GM12892 (cell line): ENCODE measurements at regions not wholly inside any gene's neighbourhood (a gene's known extent, or its start where the extent isn't known, plus 50 kb on each side); places are given as distances from the start of the nearest gene placed in this dataset.

Experiments
- DNase-seq: peaks from one replicate; pipeline ENCODE4 v3.0.0; 2011; ENCODE audit not compliant: insufficient read length
- FAIRE-seq: peaks from 2 replicates; lab custom pipeline; 2011; peaks lifted over from hg19 to GRCh38; lab: Jason Lieb, UNC
- POLR2A ChIP-seq: IDR thresholded peaks from 2 replicates; pipeline ENCODE4 v1.6.1; 2011; ENCODE audit warnings: low read depth, low read length, control low read depth
- POLR2AphosphoS5 ChIP-seq: IDR thresholded peaks from 2 replicates; pipeline ENCODE4 v1.6.1; 2011; ENCODE audit warnings: low read depth, low read length, control low read depth
- TAF1 ChIP-seq: IDR thresholded peaks from 2 replicates; pipeline ENCODE4 v1.6.1; 2011; ENCODE audit warnings: low read depth, mild to moderate bottlenecking, control low read depth, low read length, borderline replicate concordance

GRCh38 chr9:84570482-84571154 is 98.9 kb upstream of the NTRK2 start:
- no peak for FAIRE-seq

GRCh38 chr9:84573083-84573482 is 96.4 kb upstream of the NTRK2 start:
- TF ChIP-seq POLR2AphosphoS5 (no peak), TAF1 (no peak), POLR2A (no peak)
- DNase-seq (no peak), FAIRE-seq (no peak)

More at GRCh38 chr9:84570482-84571154, 98.9 kb upstream of the NTRK2 start:
- no peak for TF ChIP-seq POLR2A
- no peak for TF ChIP-seq TAF1
- TF ChIP-seq POLR2AphosphoS5, result no peak
- no peak for DNase-seq

- DNase-seq (no peak), FAIRE-seq (no peak)
- TF ChIP-seq TAF1, result no peak
- no peak for TF ChIP-seq POLR2AphosphoS5
- TF ChIP-seq POLR2A, result no peak
Measured at GRCh38 chr9:84575705-84576104, 93.8 kb upstream of the NTRK2 start.

- TF ChIP-seq POLR2A, result no peak
- no peak for TF ChIP-seq POLR2AphosphoS5
- TF ChIP-seq TAF1, result no peak
- FAIRE-seq, result no peak
- no peak for DNase-seq
Measured at GRCh38 chr9:84583866-84584265, 85.7 kb upstream of the NTRK2 start.

GRCh38 chr9:84586662-84587061 is 82.9 kb upstream of the NTRK2 start:
- no peak for TF ChIP-seq POLR2A
- TF ChIP-seq POLR2AphosphoS5, result no peak
- TF ChIP-seq TAF1, result no peak
- DNase-seq (no peak), FAIRE-seq (no peak)

- no peak for DNase-seq
- FAIRE-seq, result no peak
- TF ChIP-seq POLR2AphosphoS5 (no peak), POLR2A (no peak), TAF1 (no peak)
Measured at GRCh38 chr9:84587153-84587552, 82.4 kb upstream of the NTRK2 start.

GRCh38 chr9:84589542-84589941 is 80.0 kb upstream of the NTRK2 start:
- no peak for DNase-seq
- FAIRE-seq, result no peak
- TF ChIP-seq TAF1 (no peak), POLR2AphosphoS5 (no peak), POLR2A (no peak)

- DNase-seq (no peak), FAIRE-seq (no peak)
- no peak for TF ChIP-seq TAF1
- no peak for TF ChIP-seq POLR2AphosphoS5
- no peak for TF ChIP-seq POLR2A
Measured at GRCh38 chr9:84590706-84591105, 78.8 kb upstream of the NTRK2 start.

- TF ChIP-seq TAF1 (no peak), POLR2AphosphoS5 (no peak), POLR2A (no peak)
- DNase-seq (no peak), FAIRE-seq (no peak)
Measured at GRCh38 chr9:84592918-84593317, 76.6 kb upstream of the NTRK2 start.

- DNase-seq (no peak), FAIRE-seq (no peak)
- TF ChIP-seq TAF1 (no peak), POLR2AphosphoS5 (no peak), POLR2A (no peak)
Measured at GRCh38 chr9:84593352-84593751, 76.2 kb upstream of the NTRK2 start.

- TF ChIP-seq POLR2A (no peak), POLR2AphosphoS5 (no peak)
- DNase-seq (peak; percentile 17), FAIRE-seq (peak; percentile 94)
Measured at GRCh38 chr9:84597131-84597530, 72.4 kb upstream of the NTRK2 start.

- no peak for DNase-seq
- no peak for FAIRE-seq
- TF ChIP-seq POLR2A (no peak), TAF1 (no peak), POLR2AphosphoS5 (no peak)
Measured at GRCh38 chr9:84598921-84599636, 70.5 kb upstream of the NTRK2 start.

- TF ChIP-seq POLR2AphosphoS5, result no peak
- no peak for TF ChIP-seq POLR2A
- TF ChIP-seq TAF1, result no peak
- peak; percentile 17 for FAIRE-seq
- DNase-seq, result no peak
Measured at GRCh38 chr9:84600739-84601138, 68.8 kb upstream of the NTRK2 start.
